GM12872 (cell line): ENCODE measurements at regions not wholly inside any gene's neighbourhood (a gene's known extent, or its start where the extent isn't known, plus 50 kb on each side); places are given as distances from the start of the nearest gene placed in this dataset.

Experiments
- TF ChIP-seq, protein P1 (sequence below): IDR thresholded peaks from 3 replicates; pipeline ENCODE4 v1.5.1; 2011; ENCODE audit warnings: low read depth, mild to moderate bottlenecking, low read length, moderate library complexity; ENCODE audit not compliant: insufficient read depth

DNA sequence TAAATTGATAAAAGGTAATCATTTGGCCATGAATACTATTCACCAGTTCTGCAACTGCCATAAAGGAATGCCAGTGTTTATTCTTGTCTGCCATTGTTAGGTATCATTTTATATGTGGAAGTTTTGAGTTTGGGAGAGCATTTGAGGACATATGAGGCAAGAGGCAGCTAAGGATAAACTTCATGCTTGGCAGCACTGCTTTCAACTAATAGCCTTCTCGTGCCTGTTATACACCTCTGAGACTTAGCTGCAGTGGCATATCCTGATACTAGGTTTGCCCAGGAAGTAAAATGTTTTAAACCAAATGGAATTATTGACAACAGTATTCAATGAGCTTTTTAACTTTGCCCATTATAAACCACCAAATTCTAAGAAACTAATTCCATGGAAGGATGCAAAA is 126.0 kb upstream of the DPH6 start:
- TF ChIP-seq, protein P1, sequence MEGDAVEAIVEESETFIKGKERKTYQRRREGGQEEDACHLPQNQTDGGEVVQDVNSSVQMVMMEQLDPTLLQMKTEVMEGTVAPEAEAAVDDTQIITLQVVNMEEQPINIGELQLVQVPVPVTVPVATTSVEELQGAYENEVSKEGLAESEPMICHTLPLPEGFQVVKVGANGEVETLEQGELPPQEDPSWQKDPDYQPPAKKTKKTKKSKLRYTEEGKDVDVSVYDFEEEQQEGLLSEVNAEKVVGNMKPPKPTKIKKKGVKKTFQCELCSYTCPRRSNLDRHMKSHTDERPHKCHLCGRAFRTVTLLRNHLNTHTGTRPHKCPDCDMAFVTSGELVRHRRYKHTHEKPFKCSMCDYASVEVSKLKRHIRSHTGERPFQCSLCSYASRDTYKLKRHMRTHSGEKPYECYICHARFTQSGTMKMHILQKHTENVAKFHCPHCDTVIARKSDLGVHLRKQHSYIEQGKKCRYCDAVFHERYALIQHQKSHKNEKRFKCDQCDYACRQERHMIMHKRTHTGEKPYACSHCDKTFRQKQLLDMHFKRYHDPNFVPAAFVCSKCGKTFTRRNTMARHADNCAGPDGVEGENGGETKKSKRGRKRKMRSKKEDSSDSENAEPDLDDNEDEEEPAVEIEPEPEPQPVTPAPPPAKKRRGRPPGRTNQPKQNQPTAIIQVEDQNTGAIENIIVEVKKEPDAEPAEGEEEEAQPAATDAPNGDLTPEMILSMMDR, result no peak

DNA sequence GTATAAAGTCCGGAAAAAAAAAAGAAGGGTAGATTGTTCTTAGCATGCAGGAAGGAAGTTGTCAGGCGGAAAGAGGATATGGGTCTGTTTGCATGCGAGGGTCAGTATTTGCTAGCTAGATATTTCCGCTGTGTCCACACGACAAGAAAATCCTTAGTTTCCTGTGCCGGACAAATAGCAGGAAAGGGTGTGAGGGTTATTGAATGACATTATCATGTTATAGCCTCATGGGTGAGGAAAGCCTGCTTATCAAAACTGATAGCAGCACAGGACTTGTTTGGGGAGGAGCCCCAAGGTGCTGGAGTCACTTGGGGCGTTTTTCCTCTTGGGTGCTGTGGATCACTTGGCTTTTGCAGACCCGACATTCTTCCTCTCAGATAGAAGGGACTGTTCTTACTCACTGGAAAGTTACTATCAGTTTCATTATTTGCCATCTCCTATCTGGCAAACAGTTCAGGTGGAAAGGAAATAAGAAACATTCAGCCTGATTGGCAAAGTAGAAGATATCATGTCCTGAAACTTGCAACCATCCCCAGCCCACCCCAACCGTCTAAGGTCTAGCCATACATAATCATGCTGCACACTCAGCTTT is 127.2 kb upstream of the DPH6 start:
- TF ChIP-seq, protein P1, result no peak

DNA sequence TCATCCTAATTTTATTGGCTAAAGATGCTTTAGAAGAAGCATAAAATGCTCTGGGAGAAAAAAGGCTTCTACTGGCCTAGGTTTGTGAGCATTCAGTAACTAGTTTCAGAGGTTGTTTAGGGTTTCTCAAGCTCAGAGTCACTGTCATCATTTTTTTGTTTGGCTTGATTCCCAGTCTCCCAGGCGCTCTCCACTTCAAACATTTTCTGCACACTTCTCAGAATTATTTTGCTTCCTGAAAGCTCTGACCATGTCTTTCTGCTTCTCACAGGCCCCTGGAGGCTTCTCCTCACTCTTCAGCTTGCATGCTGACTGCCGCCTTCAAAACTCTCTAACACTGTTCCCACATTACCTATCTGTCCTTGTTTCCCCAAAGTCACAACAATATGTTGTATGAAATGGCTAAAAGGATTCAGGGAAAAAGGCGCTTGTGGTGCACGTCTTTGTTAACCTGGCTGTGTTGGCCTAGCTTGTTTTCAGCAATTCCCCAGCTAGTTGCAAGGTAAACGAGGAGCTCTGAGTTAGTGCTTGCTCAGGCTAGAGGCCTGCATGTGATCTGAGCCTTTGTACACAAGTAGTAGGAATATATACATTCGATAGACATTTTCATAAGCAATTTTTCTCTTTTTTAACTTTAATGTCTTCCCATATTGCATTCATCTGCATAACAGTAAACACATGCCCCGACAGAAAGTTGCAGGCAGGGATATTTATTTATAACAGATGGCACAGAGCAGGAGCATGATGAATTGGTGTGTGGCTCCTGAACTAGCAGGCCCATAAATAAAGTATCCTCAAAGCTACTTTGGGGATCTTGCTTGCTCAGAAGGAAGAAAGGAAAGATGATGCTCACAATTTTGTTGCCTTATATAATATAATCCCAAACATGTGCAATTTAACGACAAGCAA is 129.2 kb upstream of the DPH6 start:
- TF ChIP-seq, protein P1, result no peak

DNA sequence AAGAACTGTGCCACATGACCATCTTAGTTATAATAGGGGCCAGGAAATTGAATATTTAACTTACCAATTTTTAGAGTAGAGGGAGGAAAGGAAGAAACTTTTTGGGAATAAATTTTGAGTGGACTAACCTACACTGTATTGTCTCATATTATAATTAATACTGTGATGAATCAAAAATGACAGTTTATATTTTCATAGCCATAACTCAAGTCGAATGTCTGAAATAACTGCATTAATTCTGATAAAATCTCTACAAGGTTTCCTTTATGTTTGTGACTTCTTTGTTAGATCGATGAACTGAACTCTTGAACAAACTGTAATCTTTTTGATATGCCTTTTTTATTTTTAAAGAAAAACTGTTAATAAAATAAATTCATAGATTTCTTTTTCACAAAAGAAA is 132.8 kb upstream of the DPH6 start:
- TF ChIP-seq, protein P1, result no peak

DNA sequence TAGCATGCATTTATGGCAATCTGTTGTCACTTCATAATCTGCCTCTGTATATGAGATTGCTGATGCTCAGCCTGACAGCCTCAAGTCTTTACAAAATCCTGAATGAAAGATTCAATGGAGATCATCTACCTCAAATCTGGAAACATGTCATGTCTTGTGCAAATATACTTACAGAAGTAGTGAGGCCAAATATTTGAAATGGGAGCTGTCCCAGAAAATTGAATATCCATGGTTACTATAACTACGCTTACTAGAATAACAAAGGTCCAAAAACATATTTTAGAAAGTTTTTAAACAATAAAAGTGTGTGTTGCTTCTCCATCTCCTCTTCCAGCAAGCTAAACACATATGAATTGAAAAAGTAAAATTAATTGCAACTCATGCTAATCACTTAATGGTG is 133.2 kb upstream of the DPH6 start:
- TF ChIP-seq, protein P1, result no peak

DNA sequence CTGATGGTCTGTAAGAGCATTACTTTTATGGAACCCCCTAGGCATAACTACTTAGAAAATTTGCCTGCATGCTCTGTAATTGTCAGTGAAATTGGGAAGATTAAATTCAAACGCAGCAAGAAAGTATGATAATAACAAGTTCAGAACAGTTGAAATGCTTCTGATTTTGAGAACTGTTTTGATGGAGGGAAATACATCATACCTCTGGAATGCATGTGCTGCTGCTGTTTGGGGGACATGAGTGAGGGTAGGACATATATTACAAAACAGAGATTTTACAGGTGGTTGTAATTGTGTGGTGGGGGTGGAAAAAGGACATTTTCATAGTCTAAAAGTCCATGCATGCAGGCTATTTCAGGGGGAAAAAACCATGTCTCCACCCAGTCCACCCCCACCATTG is 135.0 kb upstream of the DPH6 start:
- TF ChIP-seq, protein P1, result no peak

DNA sequence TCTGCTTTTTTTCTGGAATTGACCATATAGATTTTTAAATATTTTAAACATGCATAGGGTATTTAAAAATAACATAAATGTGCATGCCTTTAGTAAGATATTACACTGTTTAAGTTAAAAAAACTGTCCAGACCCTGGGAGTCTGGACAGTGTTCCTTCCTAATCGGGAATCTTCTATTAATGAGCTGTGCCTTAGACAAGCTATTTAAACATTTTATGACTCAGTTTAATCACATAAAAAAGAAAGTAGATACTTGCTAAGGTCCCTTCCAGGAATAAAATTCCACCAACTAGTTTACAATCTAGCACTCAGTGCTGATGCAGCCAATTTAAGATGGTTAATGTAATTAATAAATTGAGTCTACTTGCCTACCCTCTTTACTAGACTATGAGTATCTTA is 140.4 kb upstream of the DPH6 start:
- TF ChIP-seq, protein P1, result no peak
